Muscle layer of duodenum (tissue), 2 donors: ENCODE measurements at regions not wholly inside any gene's neighbourhood (a gene's known extent, or its start where the extent isn't known, plus 50 kb on each side); places are given as distances from the start of the nearest gene placed in this dataset.

ENCODE experiments used
- H3K27ac ChIP-seq: one replicate; pipeline ENCODE4 v1.7.0; 2013; ENCODE audit warnings: mild to moderate bottlenecking, low read length
- H3K27me3 ChIP-seq: one replicate; pipeline ENCODE4 v1.7.0; 2013; ENCODE audit warnings: low read depth, mild to moderate bottlenecking, control low read depth, low read length
- H3K36me3 ChIP-seq, 2 donors: one replicate each; pipeline ENCODE4 v1.7.0; 2013; ENCODE audit warnings: low read length in 2 of 2, control low read depth in 1 of 2, mild to moderate bottlenecking in 1 of 2; ENCODE audit not compliant: insufficient read depth in 2 of 2, control insufficient read depth in 1 of 2
- H3K4me1 ChIP-seq, 2 donors: one replicate each; pipeline ENCODE4 v1.7.0; 2013; ENCODE audit warnings: low read length in 2 of 2, mild to moderate bottlenecking in 2 of 2, control low read depth in 1 of 2, moderate library complexity in 1 of 2; ENCODE audit not compliant: insufficient read depth in 2 of 2, control insufficient read depth in 1 of 2
- H3K4me3 ChIP-seq, 2 donors: one replicate each; pipeline ENCODE4 v1.7.0; 2013; ENCODE audit warnings: low read length in 2 of 2, low read depth in 1 of 2, mild to moderate bottlenecking in 1 of 2
- H3K9me3 ChIP-seq, 2 donors: one replicate each; pipeline ENCODE4 v1.7.0; 2013; ENCODE audit warnings: low read length in 2 of 2, control low read depth in 1 of 2, mild to moderate bottlenecking in 1 of 2; ENCODE audit not compliant: control insufficient read depth in 1 of 2
- donor health status: healthy.

GRCh38 chrX:39969819-39970504 lies 127.8 kb downstream of the BCOR start:
- H3K4me3 ChIP-seq: no peak overlapping the region
- peaks cover 0 to 5% of the 10 kb centered on the region in 2 donors for H3K9me3 ChIP-seq
- no peaks in the 10 kb centered on the region for H3K36me3 ChIP-seq
- no peak overlapping the region for H3K27ac ChIP-seq
- no peaks in the 10 kb centered on the region for H3K4me1 ChIP-seq
- no peaks in the 10 kb centered on the region for H3K27me3 ChIP-seq

GRCh38 chrX:39971760-39972159 lies 126.0 kb downstream of the BCOR start:
- Histone ChIP-seq H3K4me1 (no peaks in the 10 kb centered on the region), H3K27ac (no peak overlapping the region), H3K9me3 (peaks cover 0 to 5% of the 10 kb centered on the region in 2 donors), H3K4me3 (no peak overlapping the region), H3K36me3 (no peaks in the 10 kb centered on the region), H3K27me3 (no peaks in the 10 kb centered on the region)

- H3K36me3 ChIP-seq: no peaks in the 10 kb centered on the region
- H3K9me3 ChIP-seq: peaks cover 0 to 5% of the 10 kb centered on the region in 2 donors
These were observed 125.4 kb downstream of the BCOR start for GRCh38 chrX:39972340-39972739.

GRCh38 chrX:39973810-39974209 lies 123.9 kb downstream of the BCOR start:
- Histone ChIP-seq H3K27ac (no peak overlapping the region), H3K9me3 (peaks cover 0 to 5% of the 10 kb centered on the region in 2 donors), H3K4me3 (no peak overlapping the region), H3K36me3 (no peaks in the 10 kb centered on the region), H3K4me1 (no peaks in the 10 kb centered on the region), H3K27me3 (no peaks in the 10 kb centered on the region)

More at GRCh38 chrX:39972340-39972739, 125.4 kb downstream of the BCOR start:
- Histone ChIP-seq H3K4me1 (no peaks in the 10 kb centered on the region), H3K27me3 (no peaks in the 10 kb centered on the region), H3K27ac (no peak overlapping the region), H3K4me3 (no peak overlapping the region)

GRCh38 chrX:39974270-39974669 lies 123.5 kb downstream of the BCOR start:
- Histone ChIP-seq H3K27me3 (no peaks in the 10 kb centered on the region), H3K27ac (no peak overlapping the region), H3K36me3 (no peaks in the 10 kb centered on the region), H3K4me1 (no peaks in the 10 kb centered on the region), H3K4me3 (no peak overlapping the region), H3K9me3 (peaks cover 0 to 5% of the 10 kb centered on the region in 2 donors)

GRCh38 chrX:39975101-39975925 lies 122.4 kb downstream of the BCOR start:
- H3K9me3 ChIP-seq: peaks cover 0 to 5% of the 10 kb centered on the region in 2 donors
- H3K27me3 ChIP-seq: no peaks in the 10 kb centered on the region
- no peaks in the 10 kb centered on the region for H3K36me3 ChIP-seq
- H3K4me1 ChIP-seq: no peaks in the 10 kb centered on the region
- H3K27ac ChIP-seq: no peak overlapping the region
- no peak overlapping the region for H3K4me3 ChIP-seq

DNA sequence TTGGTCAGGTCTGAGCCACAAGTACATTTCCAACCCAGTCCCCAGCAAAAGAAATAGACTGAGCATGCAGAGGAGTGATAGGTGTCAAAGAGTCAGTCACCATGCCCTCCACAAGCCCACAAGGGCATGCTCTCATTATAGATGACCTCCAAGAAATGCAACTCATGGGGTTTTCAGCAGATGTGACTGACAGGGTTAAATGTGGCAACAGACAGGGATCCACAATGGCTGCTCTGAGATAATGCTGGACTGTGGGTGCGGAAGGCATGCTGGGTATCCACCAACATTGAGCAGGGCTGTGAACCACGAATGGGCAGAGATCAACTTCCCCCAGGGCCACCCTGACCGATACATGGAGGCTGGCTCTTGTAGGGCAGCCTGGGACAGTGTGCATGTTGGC lies 115.8 kb downstream of the BCOR start:
- Histone ChIP-seq H3K4me1 (no peaks in the 10 kb centered on the region), H3K4me3 (no peak overlapping the region), H3K27ac (no peak overlapping the region), H3K36me3 (no peaks in the 10 kb centered on the region), H3K9me3 (no peaks in the 10 kb centered on the region), H3K27me3 (no peaks in the 10 kb centered on the region)

DNA sequence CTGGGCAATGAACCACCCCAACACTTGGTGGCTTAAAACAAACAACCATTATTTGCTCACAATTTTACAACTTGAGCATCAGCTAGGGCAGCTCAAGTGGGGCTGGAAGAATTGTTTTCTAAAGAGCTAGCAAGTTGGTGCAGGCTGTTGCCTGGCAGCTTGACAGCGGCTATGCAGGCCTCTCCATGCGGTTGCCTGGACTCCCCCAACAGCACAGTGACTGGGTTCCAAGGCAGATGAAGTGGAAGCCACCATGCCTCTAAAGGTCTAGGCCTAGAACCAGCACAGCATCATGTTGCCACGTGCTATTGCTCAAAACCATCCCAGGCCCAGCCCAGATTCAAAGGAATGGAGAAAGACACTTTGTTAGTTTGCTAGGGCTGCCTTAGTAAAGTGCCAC lies 114.8 kb downstream of the BCOR start:
- Histone ChIP-seq H3K4me3 (no peak overlapping the region), H3K27me3 (no peaks in the 10 kb centered on the region), H3K4me1 (no peaks in the 10 kb centered on the region), H3K9me3 (no peaks in the 10 kb centered on the region), H3K27ac (no peak overlapping the region), H3K36me3 (no peaks in the 10 kb centered on the region)

- Histone ChIP-seq H3K4me1 (no peaks in the 10 kb centered on the region), H3K4me3 (no peak overlapping the region), H3K27ac (no peak overlapping the region), H3K27me3 (no peaks in the 10 kb centered on the region), H3K36me3 (no peaks in the 10 kb centered on the region), H3K9me3 (no peaks in the 10 kb centered on the region)
These were observed 114.0 kb downstream of the BCOR start for GRCh38 chrX:39983715-39984114.

DNA sequence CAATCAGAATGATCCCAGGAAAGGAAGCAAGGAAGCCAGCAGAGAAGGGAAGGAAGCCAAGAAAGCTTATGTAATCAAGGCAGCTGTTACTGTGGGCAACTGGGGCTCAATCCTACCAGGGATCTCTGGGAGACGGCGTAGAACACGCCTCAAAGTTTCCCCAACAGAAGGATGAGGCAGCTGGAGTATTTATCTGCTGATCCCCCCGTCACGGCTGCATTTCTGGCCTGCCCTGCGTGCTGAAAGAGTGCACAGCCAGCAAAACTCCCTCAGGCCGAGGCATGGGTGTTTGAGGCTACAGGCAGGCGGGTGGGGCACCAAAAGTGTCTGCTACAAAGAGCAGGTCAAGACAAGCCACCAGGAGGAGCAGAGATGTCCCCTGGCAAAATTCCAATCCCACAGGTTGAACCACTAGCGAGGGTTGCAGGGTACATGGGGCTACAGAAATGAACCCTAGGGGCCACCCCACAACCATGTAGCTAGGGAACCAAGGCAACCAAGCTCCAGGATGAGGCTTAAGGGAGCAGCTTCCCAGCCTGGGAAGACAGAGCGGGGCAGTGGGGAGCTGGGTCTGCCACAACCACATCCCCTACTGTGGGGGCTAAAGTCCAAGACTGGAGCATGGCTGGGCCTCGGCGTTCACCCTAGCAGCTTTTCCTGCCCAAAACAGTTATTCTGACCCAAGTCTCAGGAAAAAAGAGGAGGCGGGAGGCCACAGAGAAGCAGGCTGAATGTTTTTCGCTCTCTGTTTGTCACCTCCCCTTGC lies 113.4 kb downstream of the BCOR start:
- Histone ChIP-seq H3K36me3 (no peaks in the 10 kb centered on the region), H3K27me3 (no peaks in the 10 kb centered on the region), H3K4me1 (no peaks in the 10 kb centered on the region), H3K27ac (no peak overlapping the region), H3K9me3 (no peaks in the 10 kb centered on the region), H3K4me3 (no peak overlapping the region)

- Histone ChIP-seq H3K36me3 (no peaks in the 10 kb centered on the region), H3K9me3 (no peaks in the 10 kb centered on the region), H3K4me1 (no peaks in the 10 kb centered on the region), H3K27ac (no peak overlapping the region), H3K4me3 (no peak overlapping the region), H3K27me3 (no peaks in the 10 kb centered on the region)
These were observed 112.7 kb downstream of the BCOR start for GRCh38 chrX:39985071-39985470.
